ENCODE measurements at regions not wholly inside any gene's neighbourhood (a gene's known extent, or its start where the extent isn't known, plus 50 kb on each side); places are given as distances from the start of the nearest gene placed in this dataset.

- no peak for DNase-seq
These were observed 1396.1 kb upstream of the TMEFF2 start for GRCh38 chr2:193590831-193591230.

GRCh38 chr2:193584522-193584938 lies 1389.8 kb upstream of the TMEFF2 start:
- no peak for DNase-seq

DNA sequence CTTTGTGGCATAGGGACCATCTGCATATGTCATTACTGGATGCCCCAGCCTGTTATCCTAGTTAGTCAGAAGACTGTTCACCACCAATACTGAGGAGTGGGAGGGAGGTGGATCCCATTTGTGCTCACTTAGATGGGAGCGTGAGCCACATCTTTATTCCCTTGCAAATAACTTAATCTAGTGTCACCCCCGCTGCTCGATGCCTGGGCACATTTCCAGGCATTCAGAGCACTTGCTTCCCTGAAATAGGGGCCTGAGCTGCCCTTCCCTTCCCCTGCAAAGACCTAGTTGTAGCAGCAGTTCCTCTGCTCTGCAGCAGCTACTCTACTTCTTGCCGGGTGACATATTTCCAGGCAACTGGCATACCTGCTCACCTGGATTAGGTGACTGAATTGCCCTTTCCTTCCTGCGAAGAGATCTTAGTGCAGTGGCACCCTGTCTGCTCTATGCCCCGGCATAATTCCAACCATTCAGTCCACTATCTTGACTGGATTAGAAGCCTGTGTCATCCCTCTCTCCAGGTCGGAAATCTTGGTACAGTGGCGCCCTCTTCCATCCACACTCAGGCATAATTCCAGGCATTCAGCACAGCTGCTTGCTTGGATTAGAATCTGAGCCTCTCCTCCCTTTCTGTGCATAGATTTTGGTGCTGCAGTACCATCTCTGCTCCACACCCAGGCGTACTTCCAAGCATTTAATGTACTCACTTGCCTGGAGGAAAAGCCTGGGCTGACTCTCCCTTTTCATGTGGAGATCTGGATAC lies 1389.1 kb upstream of the TMEFF2 start:
- DNase-seq = no peak

GRCh38 chr2:193581807-193582206 lies 1387.1 kb upstream of the TMEFF2 start:
- no peak for DNase-seq

- no peak for DNase-seq
These were observed 1385.6 kb upstream of the TMEFF2 start for GRCh38 chr2:193580176-193580950.

DNA sequence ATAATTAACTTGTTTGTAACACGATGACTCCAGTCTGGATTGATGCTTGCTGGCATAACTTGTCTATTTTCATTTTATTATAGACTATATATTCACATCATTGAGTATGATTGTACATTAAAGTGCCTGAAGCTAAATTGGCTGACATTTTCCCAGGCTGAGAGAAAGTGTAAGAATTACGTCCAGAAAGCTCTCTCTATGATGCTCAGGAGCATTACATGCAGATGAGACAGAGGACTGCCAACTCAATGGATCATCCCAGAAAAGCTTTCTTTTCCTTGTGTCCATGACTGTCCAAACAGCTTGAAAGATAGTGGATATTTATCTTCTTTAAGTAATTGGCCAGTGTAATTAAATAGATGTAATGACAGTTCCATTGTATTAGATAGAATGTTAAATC lies 1372.2 kb upstream of the TMEFF2 start:
- no peak for DNase-seq

DNA sequence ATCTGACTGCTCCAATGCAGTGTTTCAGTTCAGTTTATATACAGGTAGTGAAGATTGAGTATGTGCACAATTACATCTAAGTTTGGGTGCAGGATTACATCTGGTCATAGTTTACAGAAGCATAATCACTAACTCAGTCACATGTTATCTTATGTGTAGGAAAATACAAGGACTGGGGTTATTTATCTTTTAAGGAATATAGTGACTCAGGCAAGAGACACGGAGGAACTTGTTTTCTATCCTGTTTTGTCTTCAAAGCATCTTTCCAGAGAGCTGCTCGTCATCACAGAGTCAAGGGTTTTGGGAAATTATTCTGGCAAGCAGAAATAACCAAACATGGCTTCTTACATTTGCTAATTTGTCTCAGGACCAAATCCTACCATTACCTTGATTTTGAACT lies 1371.5 kb upstream of the TMEFF2 start:
- DNase-seq = no peak

DNA sequence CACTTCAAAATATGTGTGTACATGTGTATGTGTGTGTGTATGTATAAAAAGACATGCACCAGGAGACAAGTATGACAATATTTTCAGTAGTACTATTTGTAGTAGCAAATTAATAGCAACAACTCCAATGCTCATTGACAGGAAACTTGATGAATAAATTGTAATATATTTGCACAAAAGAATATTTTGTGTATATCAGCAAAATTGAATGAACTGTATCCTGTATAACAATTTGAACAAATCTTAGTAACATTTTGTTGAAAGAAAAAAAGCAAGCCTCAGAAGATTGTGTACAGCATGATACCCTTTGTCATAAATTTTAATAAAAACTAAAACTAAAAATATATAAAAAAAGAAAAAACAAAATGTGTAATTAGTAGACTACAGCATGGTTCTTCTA lies 1367.3 kb upstream of the TMEFF2 start:
- no peak for DNase-seq

DNA sequence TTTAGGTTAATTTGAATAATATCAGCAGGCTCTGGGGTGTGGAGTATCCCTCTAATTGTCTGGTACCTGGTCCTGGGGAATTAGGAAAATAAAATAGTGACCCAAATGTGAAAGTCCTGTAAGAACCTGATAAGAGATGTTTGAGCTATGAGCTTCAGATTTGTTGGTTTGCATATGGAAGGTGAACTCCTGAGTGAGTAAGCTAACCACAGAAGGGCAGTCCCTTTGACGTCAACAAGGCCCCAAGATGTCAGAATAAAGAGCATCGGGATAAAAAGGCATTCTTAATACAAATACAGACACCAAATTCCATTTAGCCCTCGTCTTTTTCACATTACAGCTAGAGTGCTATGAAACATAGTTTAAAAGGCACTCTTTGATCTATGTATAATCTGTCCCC lies 1366.3 kb upstream of the TMEFF2 start:
- no peak for DNase-seq

GRCh38 chr2:193556766-193557470 lies 1362.2 kb upstream of the TMEFF2 start:
- no peak for DNase-seq

DNA sequence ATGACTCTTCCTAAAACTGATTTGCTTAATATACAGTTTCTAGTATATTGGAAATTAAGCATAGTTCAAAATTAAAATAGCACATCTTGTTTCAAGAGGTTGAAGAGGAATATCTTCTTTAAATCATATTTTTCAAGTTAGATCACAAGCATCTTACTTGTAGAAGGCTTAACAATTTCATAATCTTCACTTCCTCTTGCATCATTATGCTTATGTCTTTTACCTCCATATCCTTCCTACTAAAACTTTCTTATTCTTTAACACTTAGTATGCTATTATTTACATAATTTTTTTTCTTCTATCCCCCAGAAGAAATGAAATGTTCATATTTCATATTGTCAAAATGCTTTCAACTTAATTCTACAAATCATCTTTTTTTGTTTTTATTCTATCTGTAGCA lies 1354.9 kb upstream of the TMEFF2 start:
- no peak for DNase-seq

- no peak for DNase-seq
These were observed 1348.0 kb upstream of the TMEFF2 start for GRCh38 chr2:193542762-193543161.

GRCh38 chr2:193539188-193539587 lies 1344.5 kb upstream of the TMEFF2 start:
- DNase-seq = no peak

DNA sequence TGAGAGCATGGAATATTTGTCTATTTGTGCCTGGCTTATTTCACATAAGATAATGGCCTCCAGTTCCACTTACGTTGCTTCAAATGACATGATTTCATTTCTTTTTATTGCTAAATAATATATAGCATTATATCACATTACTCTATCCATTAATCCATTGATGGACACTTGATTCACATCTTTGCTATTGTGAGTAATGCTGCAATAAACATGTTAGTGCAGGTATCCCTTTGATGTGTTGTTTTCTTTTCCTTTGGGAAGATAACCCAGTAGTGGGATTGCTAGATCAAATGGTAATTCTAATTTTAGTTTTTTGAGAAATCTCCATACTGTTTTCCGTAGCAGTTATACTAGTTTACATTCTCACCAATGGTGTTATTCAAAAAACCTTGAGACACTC lies 1343.3 kb upstream of the TMEFF2 start:
- DNase-seq = no peak

GRCh38 chr2:193537531-193537930 lies 1342.8 kb upstream of the TMEFF2 start:
- DNase-seq = no peak

DNA sequence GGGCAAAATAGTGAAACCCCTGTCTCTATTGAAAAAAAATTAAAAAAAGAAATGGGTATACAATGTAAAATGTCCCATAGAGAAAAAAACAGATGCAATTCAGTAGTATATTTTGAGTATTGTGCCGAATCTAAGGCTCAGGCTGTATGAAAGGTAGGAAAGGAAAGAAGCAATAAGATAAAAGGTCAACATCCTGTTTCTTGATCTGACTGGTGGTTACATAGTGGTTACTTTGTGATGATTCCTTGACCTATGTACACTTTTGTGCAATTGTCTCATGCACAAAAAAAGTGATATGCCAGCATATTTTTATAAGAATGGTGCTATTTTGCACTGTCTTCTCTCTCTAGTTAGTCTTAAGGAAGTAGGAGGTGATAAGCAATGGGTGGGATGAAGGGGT lies 1333.7 kb upstream of the TMEFF2 start:
- no peak for DNase-seq

- DNase-seq = no peak
These were observed 1332.4 kb upstream of the TMEFF2 start for GRCh38 chr2:193527146-193527545.

- no peak for DNase-seq
These were observed 1328.9 kb upstream of the TMEFF2 start for GRCh38 chr2:193523662-193524061.

GRCh38 chr2:193521523-193521922 lies 1326.8 kb upstream of the TMEFF2 start:
- no peak for DNase-seq

DNA sequence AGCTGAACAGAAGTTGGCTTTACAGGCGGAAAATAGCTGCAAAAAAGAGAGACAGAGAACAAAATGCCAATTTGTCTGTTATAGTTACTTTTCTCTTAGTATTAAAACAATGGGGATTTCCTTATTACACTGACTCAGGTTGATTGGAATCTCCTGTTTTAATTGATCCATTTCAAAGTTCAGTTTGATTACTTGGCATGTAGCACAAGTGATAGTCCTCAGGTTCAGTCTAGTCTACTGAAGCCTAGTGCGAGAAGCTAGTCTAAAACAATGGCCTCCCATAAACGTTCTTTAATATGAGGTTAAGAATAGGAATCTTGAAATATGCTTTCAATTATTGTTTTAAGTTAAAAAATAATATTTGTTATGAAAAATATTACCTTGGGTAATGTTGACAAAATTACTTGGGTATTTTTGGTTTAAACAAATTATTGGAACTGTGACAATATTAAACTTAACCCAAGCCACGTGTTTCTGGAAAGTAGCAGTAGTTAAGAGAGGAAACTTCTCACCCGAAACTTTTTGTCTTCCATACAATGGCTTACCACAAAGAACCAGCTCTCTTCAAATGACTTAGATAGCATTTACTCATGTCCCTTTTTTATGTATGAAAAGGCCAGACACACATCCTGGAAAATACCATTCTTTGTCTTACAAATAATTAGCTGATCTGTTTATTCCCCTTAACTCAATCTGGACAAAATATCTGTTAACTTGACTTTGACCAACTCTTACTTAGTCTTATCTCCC lies 1326.2 kb upstream of the TMEFF2 start:
- DNase-seq = no peak

- no peak for DNase-seq
These were observed 1323.5 kb upstream of the TMEFF2 start for GRCh38 chr2:193518041-193518817.

- DNase-seq = no peak
These were observed 1322.9 kb upstream of the TMEFF2 start for GRCh38 chr2:193517615-193518014.
